RWPE2 (cell line): ENCODE measurements at regions not wholly inside any gene's neighbourhood (a gene's known extent, or its start where the extent isn't known, plus 50 kb on each side); places are given as distances from the start of the nearest gene placed in this dataset.

Experiments
- ATAC-seq: fragments of 200-7000 bp; cut with Tn5 transposase; 3 replicates; pipeline ENCODE4 v1.9.1; 2021; ENCODE audit warnings: low read depth
- DNase-seq: peaks from one replicate; pipeline ENCODE4 v3.0.0-alpha.2; 2020; ENCODE audit warnings: low spot score
- H3K27ac ChIP-seq: fragments of 450-650 bp; 2 replicates; pipeline ENCODE4 v1.5.1; 2017; ENCODE audit warnings: mild to moderate bottlenecking; ENCODE audit not compliant: poor library complexity, severe bottlenecking
- H3K27me3 ChIP-seq: fragments of 250-450 bp; sonication (Bioruptor Pico); 2 replicates; pipeline ENCODE4 v1.5.1; 2021; ENCODE audit warnings: mild to moderate bottlenecking, moderate library complexity; ENCODE audit not compliant: insufficient read depth, poor library complexity, severe bottlenecking
- H3K36me3 ChIP-seq: fragments of 250-450 bp; sonication (Bioruptor Pico); 2 replicates; pipeline ENCODE4 v1.5.1; 2020; ENCODE audit warnings: low read depth, mild to moderate bottlenecking, moderate library complexity
- H3K4me1 ChIP-seq: fragments of 250-450 bp; sonication (Bioruptor Pico); 2 replicates; pipeline ENCODE4 v1.5.1; 2021; ENCODE audit warnings: mild to moderate bottlenecking, moderate library complexity; ENCODE audit not compliant: insufficient read depth, poor library complexity, severe bottlenecking
- H3K4me3 ChIP-seq: fragments of 250-450 bp; sonication (Bioruptor Pico); 2 replicates; pipeline ENCODE4 v1.5.1; 2021; ENCODE audit warnings: mild to moderate bottlenecking, moderate library complexity; ENCODE audit not compliant: severe bottlenecking
- H3K9me3 ChIP-seq: fragments of 250-450 bp; sonication (Bioruptor Pico); 2 replicates; pipeline ENCODE4 v1.5.1; 2021; ENCODE audit warnings: mild to moderate bottlenecking, moderate library complexity; ENCODE audit not compliant: severe bottlenecking
- CTCF ChIP-seq: fragments of 450-650 bp; IDR thresholded peaks from one replicate; pipeline ENCODE4 v1.5.1; 2017; ENCODE audit warnings: mild to moderate bottlenecking, moderate library complexity; ENCODE audit not compliant: poor library complexity, severe bottlenecking

- no peak for TF ChIP-seq CTCF
- Histone ChIP-seq H3K27ac (no peak overlapping the region), H3K36me3 (no peaks in the 10 kb centered on the region), H3K4me3 (no peak overlapping the region), H3K9me3 (no peaks in the 10 kb centered on the region), H3K4me1 (no peaks in the 10 kb centered on the region), H3K27me3 (no peaks in the 10 kb centered on the region)
- DNase-seq (no peak), ATAC-seq (no peak)
These were observed 149.9 kb upstream of the ANKH start for GRCh38 chr5:15021266-15022046.

GRCh38 chr5:15020736-15021135 lies 149.2 kb upstream of the ANKH start:
- Histone ChIP-seq H3K9me3 (no peaks in the 10 kb centered on the region), H3K27me3 (no peaks in the 10 kb centered on the region), H3K36me3 (no peaks in the 10 kb centered on the region), H3K4me3 (no peak overlapping the region), H3K4me1 (no peaks in the 10 kb centered on the region), H3K27ac (no peak overlapping the region)
- ATAC-seq (no peak), DNase-seq (no peak)
- TF ChIP-seq CTCF = no peak

- ATAC-seq (peak; percentile 56), DNase-seq (no peak)
- H3K4me1 ChIP-seq = peaks cover 9% of the 10 kb centered on the region
- H3K9me3 ChIP-seq = no peaks in the 10 kb centered on the region
- TF ChIP-seq CTCF = no peak
- H3K4me3 ChIP-seq = no peak overlapping the region
- H3K36me3 ChIP-seq = no peaks in the 10 kb centered on the region
- no peaks in the 10 kb centered on the region for H3K27me3 ChIP-seq
- no peak overlapping the region for H3K27ac ChIP-seq
These were observed 143.2 kb upstream of the ANKH start for GRCh38 chr5:15014809-15015208.

GRCh38 chr5:15013654-15014463 lies 142.3 kb upstream of the ANKH start:
- no peak overlapping the region for H3K27ac ChIP-seq
- H3K4me1 ChIP-seq = peaks cover 18% of the 10 kb centered on the region
- DNase-seq = no peak
- no peaks in the 10 kb centered on the region for H3K9me3 ChIP-seq
- no peaks in the 10 kb centered on the region for H3K36me3 ChIP-seq
- H3K4me3 ChIP-seq = no peak overlapping the region
- ATAC-seq = peak; percentile 78
- H3K27me3 ChIP-seq = no peaks in the 10 kb centered on the region
- peak; percentile 89 for TF ChIP-seq CTCF

GRCh38 chr5:15012061-15012460 lies 140.5 kb upstream of the ANKH start:
- no peak overlapping the region for H3K4me3 ChIP-seq
- no peak for DNase-seq
- no peak for TF ChIP-seq CTCF
- H3K27ac ChIP-seq = no peak overlapping the region
- ATAC-seq = no peak
- H3K9me3 ChIP-seq = no peaks in the 10 kb centered on the region
- no peaks in the 10 kb centered on the region for H3K27me3 ChIP-seq
- peaks cover 30% of the 10 kb centered on the region for H3K4me1 ChIP-seq
- no peaks in the 10 kb centered on the region for H3K36me3 ChIP-seq
